PC-3 (cell line): ENCODE measurements at regions not wholly inside any gene's neighbourhood (a gene's known extent, or its start where the extent isn't known, plus 50 kb on each side); places are given as distances from the start of the nearest gene placed in this dataset.

Source experiments
- ATAC-seq: fragments of 200-7000 bp; cut with Tn5 transposase; 2 replicates; pipeline ENCODE4 v1.9.1; 2020; ENCODE audit warnings: mild to moderate bottlenecking, moderate library complexity
- BruUV-seq: library from RNA; stranded (reverse); fragments of 400-500 nt; replicated peaks from 2 replicates; lab custom pipeline; 2021; lab: Mats Ljungman, UMichigan
- CTCF ChIA-PET: fragments of 300-600 bp; sonication (Branson Sonifier 250); formaldehyde crosslinking; loops from one replicate; lab custom pipeline; 2022; ENCODE audit warnings: antibody characterized with exemption; lab: Charles Lee
- POLR2A ChIA-PET: fragments of 300-600 bp; sonication (Branson Sonifier 250); formaldehyde crosslinking; loops from one replicate; lab custom pipeline; 2022; ENCODE audit warnings: antibody characterized with exemption; ENCODE audit not compliant: unreplicated experiment; lab: Charles Lee
- DNase-seq: peaks from one replicate; pipeline ENCODE4 v3.0.0-alpha.2; 2015
- H2AFZ ChIP-seq: fragments of 300-600 bp; sonication (generic); 2 replicates; pipeline ENCODE4 v1.6.0; 2016; ENCODE audit warnings: antibody characterized with exemption, low read length
- H3F3A ChIP-seq: fragments of 300-600 bp; sonication (generic); one replicate; pipeline ENCODE4 v1.6.0; 2017; ENCODE audit warnings: antibody characterized with exemption, low read length, control low read depth, mild to moderate bottlenecking; ENCODE audit not compliant: unreplicated experiment
- H3K27ac ChIP-seq: fragments of 300-600 bp; sonication (generic); 2 replicates; pipeline ENCODE4 v1.5.1; 2016; ENCODE audit warnings: mild to moderate bottlenecking, low read length
- H3K27me3 ChIP-seq: fragments of 300-600 bp; sonication (generic); 2 replicates; pipeline ENCODE4 v1.6.1; 2016; ENCODE audit warnings: low read length, mixed read lengths
- H3K36me3 ChIP-seq: fragments of 300-600 bp; sonication (generic); 2 replicates; pipeline ENCODE4 v1.6.1; 2016; ENCODE audit warnings: low read depth, mixed run types, low read length, mixed read lengths
- H3K4me1 ChIP-seq: fragments of 300-600 bp; sonication (generic); 2 replicates; pipeline ENCODE4 v1.5.1; 2016; ENCODE audit warnings: low read length; ENCODE audit not compliant: insufficient read depth
- H3K4me2 ChIP-seq: fragments of 300-600 bp; sonication (generic); 2 replicates; pipeline ENCODE4 v1.6.0; 2016; ENCODE audit warnings: low read length
- H3K4me3 ChIP-seq: fragments of 300-600 bp; sonication (generic); 2 replicates; pipeline ENCODE4 v1.5.1; 2016; ENCODE audit warnings: mild to moderate bottlenecking, low read length, mixed read lengths
- H3K79me2 ChIP-seq: fragments of 300-600 bp; sonication (generic); 2 replicates; pipeline ENCODE4 v1.6.1; 2017; ENCODE audit warnings: low read length, mixed read lengths
- H3K9ac ChIP-seq: fragments of 300-600 bp; sonication (generic); 2 replicates; pipeline ENCODE4 v1.6.0; 2016; ENCODE audit warnings: mild to moderate bottlenecking, low read length
- H3K9me2 ChIP-seq: fragments of 300-600 bp; sonication (generic); replicated peaks from 2 replicates; pipeline ENCODE4 v1.6.1; 2016; ENCODE audit warnings: mixed run types, low read length, mixed read lengths
- H3K9me3 ChIP-seq: fragments of 300-600 bp; sonication (generic); 2 replicates; pipeline ENCODE4 v1.6.1; 2016; ENCODE audit warnings: low read length, mixed read lengths
- H4K20me1 ChIP-seq: fragments of 300-600 bp; sonication (generic); 2 replicates; pipeline ENCODE4 v1.6.1; 2016; ENCODE audit warnings: low read length, mixed read lengths
- CTCF ChIP-seq: fragments of 300-600 bp; sonication (generic); conservative IDR thresholded peaks from 2 replicates; pipeline ENCODE4 v1.5.1; 2017; ENCODE audit warnings: antibody characterized with exemption, low read depth, mild to moderate bottlenecking, low read length
- EZH2 ChIP-seq: fragments of 300-600 bp; sonication (generic); IDR thresholded peaks from one replicate; pipeline ENCODE4 v1.6.1; 2017; ENCODE audit warnings: antibody characterized with exemption, mild to moderate bottlenecking, low read length; ENCODE audit not compliant: unreplicated experiment
- EZH2phosphoT487 ChIP-seq: fragments of 300-600 bp; sonication (generic); IDR thresholded peaks from 2 replicates; pipeline ENCODE4 v1.6.1; 2018; ENCODE audit warnings: mild to moderate bottlenecking, antibody characterized with exemption, low read length, borderline replicate concordance
- intact Hi-C: fragments of 100-400 bp; cut with micrococcal nuclease; formaldehyde crosslinking; loops from 2 replicates; pipeline ENCODE4 v1.9.0; 2023

GRCh38 chr4:124997124-124997523, 284.6 kb upstream of the ANKRD50 start:
- H3K4me1 ChIP-seq = no peaks in the 10 kb centered on the region; the same call in 1 of the 2 replicates
- no peaks in the 10 kb centered on the region for H3K27me3 ChIP-seq
- no peaks in the 10 kb centered on the region for H3K36me3 ChIP-seq
- H3K4me3 ChIP-seq = no peak overlapping the region
- H4K20me1 ChIP-seq = no peaks in the 10 kb centered on the region
- no peaks in the 10 kb centered on the region for H3F3A ChIP-seq
- ATAC-seq (no peak), DNase-seq (no peak)
- H2AFZ ChIP-seq = no peak overlapping the region
- H3K79me2 ChIP-seq = no peaks in the 10 kb centered on the region
- H3K9ac ChIP-seq = no peak overlapping the region
- CTCF ChIA-PET = no interaction called here
- no peak overlapping the region for H3K27ac ChIP-seq
- H3K9me2 ChIP-seq = no peaks in the 10 kb centered on the region
- no peak overlapping the region for H3K4me2 ChIP-seq
- no peak for TF ChIP-seq EZH2
- no peak for TF ChIP-seq EZH2phosphoT487
- no peak for TF ChIP-seq CTCF
- intact Hi-C loops = no loop called here
- POLR2A ChIA-PET = no interaction called here
- no peaks in the 10 kb centered on the region for H3K9me3 ChIP-seq
- no TSS peak for BruUV-seq

GRCh38 chr4:124993838-124994237, 281.3 kb upstream of the ANKRD50 start:
- ChIA-PET POLR2A (no interaction called here), CTCF (no interaction called here)
- Histone ChIP-seq H3K36me3 (no peaks in the 10 kb centered on the region), H2AFZ (no peak overlapping the region), H3K4me1 (no peaks in the 10 kb centered on the region; the same call in 1 of the 2 replicates), H3K9ac (no peak overlapping the region), H3F3A (no peaks in the 10 kb centered on the region), H3K27ac (no peak overlapping the region), H3K79me2 (no peaks in the 10 kb centered on the region), H3K9me2 (no peaks in the 10 kb centered on the region), H3K4me2 (no peak overlapping the region), H3K9me3 (no peaks in the 10 kb centered on the region), H4K20me1 (no peaks in the 10 kb centered on the region), H3K27me3 (no peaks in the 10 kb centered on the region), H3K4me3 (no peak overlapping the region)
- TF ChIP-seq CTCF (no peak), EZH2phosphoT487 (no peak), EZH2 (no peak)
- ATAC-seq = no peak
- BruUV-seq = no TSS peak
- DNase-seq = no peak
- intact Hi-C loops = no loop called here

GRCh38 chr4:124990398-124990797, 277.9 kb upstream of the ANKRD50 start:
- ChIA-PET POLR2A (no interaction called here), CTCF (no interaction called here)
- Histone ChIP-seq H3K9me2 (no peaks in the 10 kb centered on the region), H3F3A (no peaks in the 10 kb centered on the region), H3K27me3 (no peaks in the 10 kb centered on the region), H3K9me3 (no peaks in the 10 kb centered on the region), H3K4me1 (no peaks in the 10 kb centered on the region), H3K9ac (no peak overlapping the region), H3K27ac (no peak overlapping the region), H4K20me1 (no peaks in the 10 kb centered on the region), H3K36me3 (no peaks in the 10 kb centered on the region), H2AFZ (0 out of 2 replicates have a peak overlapping the region, but pooled peaks have one; percentile 22), H3K4me3 (no peak overlapping the region), H3K4me2 (no peak overlapping the region), H3K79me2 (no peaks in the 10 kb centered on the region)
- DNase-seq = no peak
- BruUV-seq = no TSS peak
- TF ChIP-seq EZH2phosphoT487 = no peak
- TF ChIP-seq EZH2 = no peak
- no peak for TF ChIP-seq CTCF
- intact Hi-C loops = no loop called here
- ATAC-seq = no peak
